ENCODE measurements at regions not wholly inside any gene's neighbourhood (a gene's known extent, or its start where the extent isn't known, plus 50 kb on each side); places are given as distances from the start of the nearest gene placed in this dataset.
A peak's percentile ranks its signal among the peaks of the same experiment; 100 is the strongest.

GRCh38 chrX:39733745-39734144 is 364.0 kb downstream of the BCOR start:
- H3K36me3 ChIP-seq: no peaks in the 10 kb centered on the region
- no peak overlapping the region for H3K27ac ChIP-seq
- H3K9me3 ChIP-seq: no peaks in the 10 kb centered on the region
- H3K4me1 ChIP-seq (ENCODE audit: insufficient read depth): peaks cover 2% of the 10 kb centered on the region
- no peaks in the 10 kb centered on the region for H3K27me3 ChIP-seq
- no peak for DNase-seq
- no peak overlapping the region for H3K4me3 ChIP-seq
- TF ChIP-seq CTCF (IDR thresholded peaks at IDR 0.05) (no peak), POLR2A (IDR thresholded peaks at IDR 0.05) (no peak), EP300 (IDR thresholded peaks at IDR 0.05) (no peak)
- intact Hi-C loops (cut with DNase I): loop anchor here in 2 of 4 donors (5.0 to 10.0 kb wide), 2 partner anchors 359 to 421 kb away; no protein-coding TSS in a partner anchor
- WGBS, 3 donors: 38 to 62% (median 61%) methylated on average over 1 of the region's 1 CpG

DNA sequence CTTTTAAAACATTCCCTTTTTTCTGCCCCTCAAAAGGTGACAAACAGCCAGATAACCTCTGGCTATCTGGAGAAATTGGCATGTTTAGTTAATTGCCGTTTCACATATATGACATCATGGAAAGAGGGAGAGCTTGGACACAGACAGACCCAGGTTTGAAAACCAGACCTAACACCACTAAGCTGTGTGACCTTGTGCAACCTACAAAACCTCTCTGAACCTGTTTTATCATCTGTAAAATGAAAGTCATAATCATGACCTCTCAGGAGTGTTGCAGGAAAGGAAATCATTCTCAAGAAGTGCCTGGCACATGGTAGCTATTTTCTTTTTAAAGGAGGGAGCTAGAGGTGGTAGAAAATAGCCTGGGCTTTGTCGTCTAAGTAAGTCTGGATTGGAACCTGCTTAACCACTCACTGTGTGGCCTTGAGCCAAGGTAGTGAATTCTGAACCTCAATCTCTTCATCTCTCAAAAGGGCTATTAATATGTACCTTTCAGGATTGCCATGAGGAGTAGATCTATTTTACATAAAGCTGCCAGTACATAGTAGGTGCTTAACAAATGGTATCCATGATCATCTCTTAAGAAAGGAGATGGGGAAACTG is 363.5 kb downstream of the BCOR start:
- H3K4me1 ChIP-seq (ENCODE audit: insufficient read depth): peaks cover 2% of the 10 kb centered on the region
- H3K4me3 ChIP-seq: no peak overlapping the region
- intact Hi-C loops (cut with DNase I): loop anchor here in 2 of 4 donors (5.0 to 10.0 kb wide), 2 partner anchors 358 to 421 kb away; no protein-coding TSS in a partner anchor
- 70 to 75% (median 74%) methylated on average over 2 of the region's 2 CpGs for WGBS, 3 donors
- H3K9me3 ChIP-seq: no peaks in the 10 kb centered on the region
- DNase-seq: no peak
- TF ChIP-seq CTCF (IDR thresholded peaks at IDR 0.05): no peak
- TF ChIP-seq POLR2A (IDR thresholded peaks at IDR 0.05): no peak
- TF ChIP-seq EP300 (IDR thresholded peaks at IDR 0.05): no peak
- H3K36me3 ChIP-seq: no peaks in the 10 kb centered on the region
- no peaks in the 10 kb centered on the region for H3K27me3 ChIP-seq
- no peak overlapping the region for H3K27ac ChIP-seq

- TF ChIP-seq EP300 (IDR thresholded peaks at IDR 0.05): no peak
- no peak for TF ChIP-seq POLR2A (IDR thresholded peaks at IDR 0.05)
- TF ChIP-seq CTCF (IDR thresholded peaks at IDR 0.05): no peak
- DNase-seq: peak; percentile 73 to 85 (median 77)
- Histone ChIP-seq H3K4me3 (no peak overlapping the region), H3K36me3 (no peaks in the 10 kb centered on the region), H3K4me1 (ENCODE audit: insufficient read depth) (no peaks in the 10 kb centered on the region), H3K9me3 (no peaks in the 10 kb centered on the region), H3K27ac (no peak overlapping the region), H3K27me3 (no peaks in the 10 kb centered on the region)
- 71 to 75% (median 74%) methylated on average over 16 to 22 of the region's 22 CpGs for WGBS, 3 donors
- intact Hi-C loops (cut with DNase I): loop anchor here in 1 of 4 donors (10.0 kb wide), 1 partner anchor 418 kb away; no protein-coding TSS in a partner anchor
These were observed 361.2 kb downstream of the BCOR start for GRCh38 chrX:39736216-39737211.

GRCh38 chrX:39739585-39739984 is 358.2 kb downstream of the BCOR start:
- Histone ChIP-seq H3K4me1 (ENCODE audit: insufficient read depth) (no peaks in the 10 kb centered on the region), H3K9me3 (no peaks in the 10 kb centered on the region), H3K36me3 (no peaks in the 10 kb centered on the region), H3K4me3 (no peak overlapping the region), H3K27me3 (no peaks in the 10 kb centered on the region), H3K27ac (no peak overlapping the region)
- TF ChIP-seq POLR2A (IDR thresholded peaks at IDR 0.05): no peak
- TF ChIP-seq EP300 (IDR thresholded peaks at IDR 0.05): no peak
- TF ChIP-seq CTCF (IDR thresholded peaks at IDR 0.05): no peak
- 78 to 80% (median 79%) methylated on average over 7 of the region's 7 CpGs for WGBS, 3 donors
- intact Hi-C loops (cut with DNase I): loop anchor here in 1 of 4 donors (10.0 kb wide), 1 partner anchor 415 kb away; no protein-coding TSS in a partner anchor
- DNase-seq: no peak

Data from ovary (tissue), 7 donors.